Mononuclear cell (primary cell): ENCODE measurements at regions not wholly inside any gene's neighbourhood (a gene's known extent, or its start where the extent isn't known, plus 50 kb on each side); places are given as distances from the start of the nearest gene placed in this dataset.
"Not testable (repeated sequence)": the region's sequence is repeated elsewhere in the genome, so short reads cannot be mapped to it uniquely, and the experiment has no call there.

Experiments used
- H3K27me3 ChIP-seq: 2 replicates; pipeline ENCODE4 v1.6.0; 2011; ENCODE audit warnings: low read length, control low read depth; ENCODE audit not compliant: insufficient read depth
- H3K4me1 ChIP-seq: 2 replicates; pipeline ENCODE4 v1.5.1; 2011; ENCODE audit warnings: mild to moderate bottlenecking, low read length, control low read depth; ENCODE audit not compliant: insufficient read depth
- H3K4me3 ChIP-seq: 2 replicates; pipeline ENCODE4 v1.5.1; 2011; ENCODE audit warnings: mild to moderate bottlenecking, low read length, moderate library complexity
- H3K9me3 ChIP-seq: 2 replicates; pipeline ENCODE4 v1.5.1; 2011; ENCODE audit warnings: low read depth, mild to moderate bottlenecking, control low read depth, low read length

DNA sequence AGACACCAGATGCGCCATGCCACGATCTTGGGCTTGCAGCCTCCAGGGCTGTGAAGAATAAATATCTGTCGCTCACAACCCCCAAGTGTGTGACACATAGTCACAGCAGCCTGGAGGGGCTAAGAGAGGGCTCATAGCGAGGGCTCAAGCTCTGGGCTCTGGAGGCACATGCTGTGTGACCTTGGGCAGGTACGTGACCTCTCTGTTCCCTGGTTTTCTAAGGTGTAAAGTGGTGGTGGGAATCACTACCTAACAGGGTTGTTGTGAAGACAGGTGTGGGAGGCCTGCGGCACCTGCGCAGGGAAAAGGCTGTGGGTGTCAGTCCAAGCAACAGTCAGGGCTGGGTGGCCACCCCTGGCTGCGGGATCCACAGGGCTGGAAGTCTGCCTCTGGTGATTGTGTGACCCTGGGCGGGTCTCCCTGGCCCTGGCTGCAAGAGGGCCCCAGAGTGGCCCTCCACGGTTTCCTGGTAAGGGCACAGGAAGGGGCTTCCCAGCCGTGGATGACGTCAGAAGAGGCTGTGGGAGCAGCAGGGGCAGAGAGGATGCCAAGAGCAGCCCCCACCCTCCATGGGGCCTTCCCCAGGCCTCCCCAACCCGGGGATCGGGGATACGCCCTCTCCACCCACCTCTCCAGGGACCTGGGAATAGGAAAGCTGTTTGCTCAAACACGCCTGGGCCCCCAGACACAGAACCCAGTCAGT, 218.8 kb upstream of the SGCG start:
- H3K27me3 ChIP-seq: no peaks in the 10 kb centered on the region
- H3K9me3 ChIP-seq: no peaks in the 10 kb centered on the region
- no peak overlapping the region for H3K4me3 ChIP-seq
- H3K4me1 ChIP-seq: no peaks in the 10 kb centered on the region

DNA sequence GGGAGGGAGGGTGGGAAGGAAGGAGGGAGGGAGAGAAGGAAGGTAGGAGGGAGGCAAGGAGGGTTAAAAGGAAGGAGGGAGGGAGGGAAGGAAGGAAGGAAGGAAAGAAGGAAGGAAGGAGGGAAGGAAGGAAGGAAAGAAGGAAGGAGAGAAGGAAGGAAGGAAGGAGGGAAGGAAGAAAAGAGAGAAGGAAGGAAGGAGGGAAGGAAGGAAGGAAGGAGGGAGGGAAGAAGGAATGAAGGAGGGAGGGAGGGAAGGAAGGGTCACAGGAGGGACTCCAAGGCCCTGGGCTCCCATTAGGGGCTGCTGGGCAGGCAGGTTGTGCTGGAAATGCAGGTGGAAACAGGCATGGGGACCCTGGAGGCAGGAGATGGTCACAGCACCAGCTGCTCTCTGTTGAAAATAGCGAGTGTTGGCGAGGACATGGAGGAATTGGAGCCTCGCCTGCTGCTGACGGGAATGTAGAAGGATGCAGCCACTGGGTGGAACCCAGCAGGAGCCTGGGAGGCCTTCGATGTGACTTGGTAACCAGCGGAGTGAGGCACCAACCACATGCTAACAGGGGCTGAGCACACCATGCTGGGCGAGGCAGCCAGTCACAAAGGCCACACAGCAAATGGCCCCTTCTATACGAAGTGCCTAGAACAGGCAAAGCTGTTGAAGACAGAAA, 217.3 kb upstream of the SGCG start:
- H3K4me3 ChIP-seq, H3K4me1 ChIP-seq, H3K9me3 ChIP-seq, H3K27me3 ChIP-seq: not testable (repeated sequence)

DNA sequence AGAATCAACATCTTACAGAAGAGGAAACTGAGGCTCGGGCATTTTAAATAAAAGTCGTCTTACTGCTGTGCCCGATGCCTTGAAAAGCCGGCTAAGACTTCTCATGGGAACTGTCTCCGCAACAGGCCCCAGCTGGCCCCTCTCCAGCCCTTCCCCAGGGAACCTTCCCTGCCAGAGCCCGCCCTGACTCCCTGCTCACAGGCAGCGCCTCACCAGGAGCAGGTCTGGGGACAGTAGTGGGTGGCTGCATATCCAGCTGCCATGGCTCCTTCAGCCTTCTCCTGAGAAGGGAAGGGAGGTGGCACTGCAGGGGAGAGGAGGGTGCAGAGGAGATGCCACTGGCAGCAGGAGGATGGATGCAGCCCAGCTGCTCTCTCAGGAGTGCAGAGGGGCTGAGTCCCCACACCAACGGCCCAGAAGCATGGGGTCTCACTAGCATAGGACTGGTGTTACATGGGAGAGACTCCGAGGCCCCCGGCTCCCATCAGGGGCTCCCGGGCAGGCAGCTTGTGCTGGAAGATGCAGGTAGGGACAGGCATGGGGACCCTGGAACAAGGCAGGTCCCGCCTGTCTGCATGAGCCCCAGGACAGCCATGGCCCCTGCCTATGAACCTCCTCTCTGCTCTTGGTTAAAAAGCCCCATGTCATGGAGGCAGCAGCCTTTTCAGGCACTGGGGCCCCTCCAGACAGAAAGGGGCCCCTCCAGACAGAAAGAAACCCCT, 216.4 kb upstream of the SGCG start:
- Histone ChIP-seq H3K9me3 (no peaks in the 10 kb centered on the region), H3K27me3 (no peaks in the 10 kb centered on the region), H3K4me3 (no peak overlapping the region), H3K4me1 (no peaks in the 10 kb centered on the region)

DNA sequence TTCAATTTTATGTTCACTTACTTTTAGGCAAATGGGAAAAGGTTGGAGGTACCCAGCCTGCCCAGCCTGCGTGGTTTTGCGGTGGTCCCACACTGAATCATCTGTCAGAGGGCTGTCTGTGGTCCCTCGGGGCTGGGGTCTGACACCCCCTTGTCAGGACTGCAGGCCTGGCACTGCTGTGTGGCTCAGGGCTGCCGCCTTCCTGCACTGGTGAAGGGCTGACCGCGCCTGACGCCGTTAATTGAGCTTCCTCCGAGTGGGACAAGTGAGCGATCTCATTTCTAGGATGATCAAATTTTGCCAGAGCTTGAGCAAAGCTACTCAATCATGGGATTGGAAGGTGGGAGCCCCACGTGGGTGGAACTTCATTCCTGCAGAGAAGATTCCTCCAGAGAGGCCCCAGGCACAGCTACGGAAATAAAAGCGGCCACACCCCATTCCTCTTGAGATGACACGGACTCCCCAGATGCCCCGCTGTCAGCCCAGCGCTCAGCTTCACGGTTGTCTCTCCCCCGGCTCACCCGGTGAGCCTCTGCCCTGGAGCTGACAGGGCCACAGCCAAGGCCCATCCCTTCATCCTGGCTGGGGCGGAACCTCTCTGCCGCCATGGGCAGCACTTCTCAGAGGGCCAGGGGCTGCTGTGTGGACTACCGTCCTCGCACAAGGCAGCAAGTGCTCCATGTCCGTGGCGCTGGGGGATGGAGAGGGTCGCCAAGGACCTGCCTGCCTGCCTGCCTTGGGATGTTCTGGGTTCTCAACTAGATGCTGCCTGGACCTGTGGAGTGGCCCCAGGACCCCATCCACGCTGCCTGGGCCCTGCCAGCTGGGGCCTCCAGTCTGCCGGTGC, 215.5 kb upstream of the SGCG start:
- not testable (repeated sequence) for H3K4me1 ChIP-seq, H3K9me3 ChIP-seq, H3K4me3 ChIP-seq, H3K27me3 ChIP-seq

DNA sequence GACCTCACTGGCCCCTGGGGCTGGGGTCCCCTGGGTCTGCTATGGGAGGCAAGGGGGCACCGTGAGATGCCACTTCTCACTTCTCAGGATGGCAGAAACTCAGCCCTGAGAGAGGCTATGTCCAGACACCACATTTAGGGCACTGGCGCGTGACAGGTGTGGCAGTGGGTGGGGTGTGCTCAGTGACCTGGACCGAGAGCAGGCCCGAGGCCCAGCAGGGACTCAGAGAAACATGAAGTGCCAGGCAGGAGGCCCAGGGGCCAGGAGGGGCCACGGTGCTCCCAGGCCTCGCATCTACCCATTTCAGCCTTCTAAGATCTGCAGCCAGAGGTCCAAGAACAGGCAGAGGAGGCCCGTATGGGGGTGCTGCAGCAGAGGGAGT, 214.9 kb upstream of the SGCG start:
- H3K27me3 ChIP-seq, H3K4me3 ChIP-seq, H3K9me3 ChIP-seq, H3K4me1 ChIP-seq: not testable (repeated sequence)

DNA sequence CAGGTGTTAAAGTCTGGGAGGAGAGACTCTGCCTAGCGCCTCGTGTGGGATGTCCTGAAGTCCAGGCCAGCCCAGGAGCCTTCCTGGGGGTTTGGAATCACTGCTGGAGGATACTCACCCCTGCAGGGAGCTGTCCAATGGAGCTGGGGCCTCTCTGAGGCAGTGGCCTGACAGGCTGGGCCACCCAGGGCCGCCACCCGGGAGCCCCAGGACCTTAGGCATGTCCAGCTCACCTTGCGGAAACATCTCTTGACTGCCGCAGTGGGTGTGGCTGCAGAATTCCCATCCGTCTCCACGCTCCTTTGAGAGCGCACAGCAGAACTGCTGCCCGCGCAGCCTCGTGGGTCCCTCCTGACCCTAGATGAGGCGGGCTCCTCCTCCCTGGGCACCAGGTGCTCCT, 214.0 kb upstream of the SGCG start:
- not testable (repeated sequence) for H3K9me3 ChIP-seq, H3K27me3 ChIP-seq, H3K4me3 ChIP-seq, H3K4me1 ChIP-seq

DNA sequence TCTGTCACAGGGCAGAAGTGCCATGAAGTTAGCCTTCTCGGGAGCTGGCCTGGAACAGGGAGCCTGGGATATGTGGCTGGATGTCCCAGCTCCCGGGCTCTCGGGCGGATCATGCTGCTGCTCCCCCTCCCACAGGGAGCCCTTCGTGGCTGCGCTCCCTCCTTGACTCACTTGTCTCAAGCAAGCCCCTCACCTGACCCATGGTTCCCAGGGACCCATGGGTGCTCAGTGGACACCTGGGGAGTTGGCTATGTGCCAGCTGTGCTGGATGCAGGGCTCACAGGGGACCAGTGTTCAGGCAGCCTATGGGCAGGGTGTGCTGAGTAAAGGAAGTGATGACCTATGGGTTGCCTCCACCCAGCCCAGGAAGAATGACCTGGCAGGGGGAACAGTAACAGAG, 213.1 kb upstream of the SGCG start:
- Histone ChIP-seq H3K27me3 (no peaks in the 10 kb centered on the region), H3K4me1 (no peaks in the 10 kb centered on the region), H3K4me3 (no peak overlapping the region), H3K9me3 (no peaks in the 10 kb centered on the region)

DNA sequence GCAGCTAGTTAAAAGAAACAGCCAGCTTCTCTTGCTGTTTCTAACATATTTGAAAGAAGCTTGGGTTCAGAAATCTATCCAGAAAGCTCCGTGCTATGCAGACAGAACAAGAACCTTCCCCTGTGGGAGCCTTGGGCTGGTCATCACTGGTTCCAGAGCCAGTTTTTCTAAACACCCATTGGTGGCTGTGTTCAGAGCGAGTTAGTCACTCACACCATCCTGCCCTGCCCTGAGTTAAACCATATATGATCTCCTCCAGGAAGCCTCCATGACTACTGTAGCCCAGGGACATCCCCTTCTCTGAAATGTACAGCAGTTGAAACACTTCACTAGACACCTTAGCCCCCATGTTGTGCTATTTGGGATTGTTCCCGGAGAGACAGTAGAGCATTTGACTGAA, 200.8 kb upstream of the SGCG start:
- no peaks in the 10 kb centered on the region for H3K27me3 ChIP-seq
- H3K4me3 ChIP-seq: no peak overlapping the region
- H3K9me3 ChIP-seq: no peaks in the 10 kb centered on the region
- no peaks in the 10 kb centered on the region for H3K4me1 ChIP-seq

DNA sequence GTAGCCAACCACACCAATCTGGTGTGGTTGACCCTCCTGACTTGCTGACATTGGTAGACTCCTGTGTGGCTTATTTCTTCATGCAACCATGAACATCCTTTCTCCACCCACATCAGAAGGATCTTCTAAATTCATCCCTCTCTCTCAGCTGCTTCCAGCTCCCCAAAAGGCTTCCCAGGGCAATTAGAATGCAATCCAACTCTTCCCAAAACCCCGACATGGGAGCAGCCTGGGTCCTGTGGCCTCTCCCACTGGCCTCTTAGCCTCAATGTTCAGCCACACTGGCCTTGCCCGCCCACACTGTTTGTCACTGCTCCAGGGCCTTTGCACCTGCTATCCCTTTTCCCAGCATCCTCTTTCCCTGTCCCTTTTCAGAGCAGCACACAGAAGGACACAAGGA, 199.8 kb upstream of the SGCG start:
- Histone ChIP-seq H3K4me1 (no peaks in the 10 kb centered on the region), H3K4me3 (no peak overlapping the region), H3K27me3 (no peaks in the 10 kb centered on the region), H3K9me3 (no peaks in the 10 kb centered on the region)

DNA sequence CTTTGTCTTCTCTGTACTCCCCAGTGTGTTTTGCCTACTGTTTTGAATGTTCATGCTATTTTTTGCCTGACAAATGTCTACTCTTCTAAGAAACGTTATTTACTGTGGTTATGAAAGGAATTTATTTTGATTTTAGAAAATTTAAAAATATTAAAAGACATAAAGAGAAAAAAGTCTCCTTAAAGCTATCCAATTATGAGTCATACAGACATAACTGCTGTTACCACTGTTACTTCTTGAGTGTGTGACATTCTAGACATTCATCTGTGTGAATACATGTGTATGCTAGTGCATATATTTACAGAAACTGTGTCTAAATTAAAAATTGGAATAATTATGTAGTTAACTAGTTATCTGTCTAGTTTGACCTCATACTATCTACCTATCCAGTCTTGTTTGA, 187.6 kb upstream of the SGCG start:
- Histone ChIP-seq H3K4me3 (no peak overlapping the region), H3K4me1 (no peaks in the 10 kb centered on the region), H3K9me3 (no peaks in the 10 kb centered on the region)

DNA sequence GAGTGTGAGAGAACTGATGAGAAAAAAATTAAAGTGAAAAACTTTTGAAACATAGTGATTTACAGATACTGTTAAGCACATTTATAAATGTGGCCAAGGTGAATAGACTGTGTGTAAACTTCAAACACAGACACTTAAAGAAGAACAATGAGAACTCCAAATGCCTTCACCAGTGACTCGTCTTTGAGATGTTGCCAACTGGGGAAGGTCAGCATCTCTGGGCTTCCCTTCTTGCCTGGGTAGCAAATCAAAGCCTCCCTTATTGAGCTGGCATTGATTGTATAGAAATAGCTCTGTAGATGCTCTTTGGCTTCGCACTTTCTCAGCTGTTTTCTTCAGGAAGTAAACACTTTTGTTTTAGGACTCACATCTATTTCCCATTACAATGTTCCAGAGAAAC, 177.3 kb upstream of the SGCG start:
- H3K4me3 ChIP-seq: no peak overlapping the region
- no peaks in the 10 kb centered on the region for H3K27me3 ChIP-seq
- no peaks in the 10 kb centered on the region for H3K4me1 ChIP-seq
- peaks cover 12% of the 10 kb centered on the region for H3K9me3 ChIP-seq

More for the DNA sequence above, 187.6 kb upstream of the SGCG start:
- H3K27me3 ChIP-seq: no peaks in the 10 kb centered on the region

DNA sequence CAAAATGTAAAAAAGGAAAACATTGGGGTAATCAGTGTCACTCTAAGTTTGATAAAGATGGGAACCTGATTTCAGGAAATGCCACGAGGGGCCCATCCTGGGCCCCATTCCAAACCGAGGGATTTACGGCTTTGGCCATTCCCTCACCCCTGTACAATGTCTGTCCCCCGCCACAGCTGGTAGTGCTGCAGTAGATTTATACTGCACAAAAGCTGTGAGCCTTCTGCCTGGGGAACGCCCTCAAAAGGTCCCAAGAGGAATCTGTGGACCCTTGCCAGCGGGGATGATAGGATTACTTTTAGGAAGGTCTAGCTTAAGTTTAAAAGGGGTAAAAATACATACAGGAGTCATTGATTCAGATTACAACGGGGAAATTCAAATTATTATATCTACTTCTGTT, 173.4 kb upstream of the SGCG start:
- Histone ChIP-seq H3K4me1 (no peaks in the 10 kb centered on the region), H3K4me3 (no peak overlapping the region), H3K27me3 (no peaks in the 10 kb centered on the region)

DNA sequence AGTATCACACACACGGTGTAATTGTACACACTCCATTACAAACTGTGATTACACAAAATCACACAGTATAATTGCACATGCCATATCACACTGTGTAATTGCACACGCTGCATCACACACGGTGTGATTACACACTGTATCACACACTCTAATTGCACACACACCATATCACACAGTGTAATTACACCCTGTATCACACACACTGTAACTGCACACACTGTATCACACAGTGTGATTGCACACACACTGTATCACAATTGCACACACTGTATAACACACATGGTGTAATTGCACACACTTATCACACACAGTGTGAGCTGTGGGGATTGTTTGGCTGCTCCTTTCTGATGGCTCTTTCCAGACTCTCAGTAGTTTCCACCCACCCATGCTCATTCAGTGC, 162.6 kb upstream of the SGCG start:
- no peaks in the 10 kb centered on the region for H3K27me3 ChIP-seq
- no peaks in the 10 kb centered on the region for H3K4me1 ChIP-seq
- H3K4me3 ChIP-seq: no peak overlapping the region
- no peaks in the 10 kb centered on the region for H3K9me3 ChIP-seq

More for the DNA sequence above, 173.4 kb upstream of the SGCG start:
- H3K9me3 ChIP-seq: peaks cover 4% of the 10 kb centered on the region

DNA sequence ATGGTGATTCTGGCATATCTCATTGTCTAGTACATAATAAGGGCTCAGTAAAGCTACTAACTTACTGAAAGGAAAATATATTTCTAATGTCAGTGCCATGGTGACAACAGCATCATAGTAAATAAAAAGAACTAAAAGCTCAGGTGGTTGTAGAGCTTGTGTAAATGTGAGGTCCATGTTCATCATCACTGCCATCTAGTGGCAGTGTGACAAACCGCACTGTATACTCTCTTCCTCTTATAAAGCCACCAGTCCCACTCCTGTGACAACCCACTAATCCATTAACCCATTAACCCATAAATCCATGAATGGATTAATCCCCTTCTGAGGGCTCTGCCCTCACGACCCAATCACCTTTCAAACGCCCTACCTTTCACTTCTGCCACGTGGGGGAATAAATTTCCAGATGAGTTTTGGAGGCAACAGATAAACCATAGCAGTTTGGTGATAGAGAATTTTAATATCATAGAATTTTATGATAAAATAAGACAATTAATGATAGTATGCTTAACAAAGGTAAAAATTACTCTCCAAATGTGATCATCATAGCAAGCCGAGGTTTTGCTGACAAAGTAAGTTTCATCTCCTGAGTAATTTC, 160.4 kb upstream of the SGCG start:
- no peaks in the 10 kb centered on the region for H3K27me3 ChIP-seq
- no peaks in the 10 kb centered on the region for H3K9me3 ChIP-seq
- no peaks in the 10 kb centered on the region for H3K4me1 ChIP-seq
- no peak overlapping the region for H3K4me3 ChIP-seq

DNA sequence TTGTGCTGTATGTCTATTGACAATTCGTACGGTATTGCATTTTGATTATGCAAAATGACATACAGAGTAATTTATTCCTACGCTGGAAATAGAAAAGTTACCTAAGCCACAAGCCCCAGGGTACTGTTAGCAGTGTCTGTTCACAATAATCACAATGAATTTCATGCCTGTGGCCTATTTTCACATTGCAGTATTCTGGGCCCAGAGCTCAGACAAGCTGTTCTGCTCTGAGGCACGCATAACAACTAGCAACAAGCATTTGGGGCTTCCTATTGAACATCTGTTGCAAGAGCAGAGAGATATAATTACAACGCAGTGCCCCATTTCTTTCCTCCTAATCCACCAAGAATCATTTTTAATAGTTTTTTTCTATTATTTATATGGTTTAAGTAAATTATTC, 158.9 kb upstream of the SGCG start:
- no peaks in the 10 kb centered on the region for H3K9me3 ChIP-seq
- no peaks in the 10 kb centered on the region for H3K4me1 ChIP-seq
- H3K4me3 ChIP-seq: no peak overlapping the region
- no peaks in the 10 kb centered on the region for H3K27me3 ChIP-seq
